ENCODE measurements at regions not wholly inside any gene's neighbourhood (a gene's known extent, or its start where the extent isn't known, plus 50 kb on each side); places are given as distances from the start of the nearest gene placed in this dataset.

DNA sequence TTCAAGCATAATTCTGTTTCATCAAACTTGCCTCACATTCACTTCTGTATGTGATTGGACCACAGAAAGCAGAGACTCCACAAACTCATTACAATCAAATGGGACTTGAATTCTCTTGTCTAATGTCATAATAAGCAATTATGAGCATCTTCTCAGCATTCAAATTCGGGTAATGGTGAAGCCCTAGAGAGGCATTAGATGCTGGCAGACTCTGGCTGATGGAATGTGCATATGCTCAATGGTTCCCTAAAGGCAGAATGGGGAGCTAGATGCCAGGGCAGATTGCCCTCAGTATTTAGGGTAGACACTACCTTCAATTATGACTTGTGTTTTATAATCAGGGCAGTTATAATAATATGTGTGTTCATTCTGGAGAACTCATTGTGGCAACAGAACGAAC is 127.9 kb downstream of the HDGFL1 start:
- H3K9me3 ChIP-seq (ENCODE audit: low read length): no peaks in the 10 kb centered on the region
- H3K79me2 ChIP-seq (replicated peaks; ENCODE audit: insufficient read depth, low read length): no peaks in the 10 kb centered on the region
- H4K20me1 ChIP-seq (ENCODE audit: insufficient read depth): no peaks in the 10 kb centered on the region
- no peaks in the 10 kb centered on the region for H3K9me2 ChIP-seq (ENCODE audit: insufficient read depth, low read length)
- TF ChIP-seq RAD21 (conservative IDR thresholded peaks at IDR 0.05) (no peak), EZH2 (IDR thresholded peaks at IDR 0.05; ENCODE audit: borderline replicate concordance, insufficient read depth, low read length, poor library complexity, severe bottlenecking) (no peak), TAF1 (IDR thresholded peaks at IDR 0.05; ENCODE audit: low read depth) (no peak), CTCF (IDR thresholded peaks at IDR 0.05; ENCODE audit: poor library complexity, severe bottlenecking) (no peak), REST (IDR thresholded peaks at IDR 0.05; ENCODE audit: borderline replicate concordance) (no peak), EP300 (conservative IDR thresholded peaks at IDR 0.05; ENCODE audit: poor library complexity, severe bottlenecking) (no peak), SMC3 (conservative IDR thresholded peaks at IDR 0.05; ENCODE audit: poor library complexity) (no peak)
- H3K27me3 ChIP-seq (ENCODE audit: insufficient read depth, low read depth, low read length): no peaks in the 10 kb centered on the region
- H3K27ac ChIP-seq (ENCODE audit: low read length): no peak overlapping the region
- H3K36me3 ChIP-seq (ENCODE audit: insufficient read depth, low read length): no peaks in the 10 kb centered on the region
- no peak overlapping the region for H3K9ac ChIP-seq (ENCODE audit: low read length)
- H2AFZ ChIP-seq (ENCODE audit: low read depth, low read length): no peak overlapping the region
- H3K4me2 ChIP-seq (ENCODE audit: low read length): no peak overlapping the region
- H3K4me3 ChIP-seq (ENCODE audit: low read length): no peak overlapping the region
- H3F3A ChIP-seq (ENCODE audit: insufficient read depth, low read length, poor library complexity, severe bottlenecking): no peaks in the 10 kb centered on the region

GRCh38 chr6:22699151-22699550 is 129.8 kb downstream of the HDGFL1 start:
- TF ChIP-seq EZH2 (IDR thresholded peaks at IDR 0.05; ENCODE audit: borderline replicate concordance, insufficient read depth, low read length, poor library complexity, severe bottlenecking): no peak
- no peak for TF ChIP-seq RAD21 (conservative IDR thresholded peaks at IDR 0.05)
- TF ChIP-seq EP300 (conservative IDR thresholded peaks at IDR 0.05; ENCODE audit: poor library complexity, severe bottlenecking): no peak
- no peak for TF ChIP-seq MXI1 (conservative IDR thresholded peaks at IDR 0.05; ENCODE audit: poor library complexity, severe bottlenecking)
- TF ChIP-seq REST (IDR thresholded peaks at IDR 0.05; ENCODE audit: borderline replicate concordance): no peak
- TF ChIP-seq CTCF (IDR thresholded peaks at IDR 0.05; ENCODE audit: poor library complexity, severe bottlenecking): no peak
- TF ChIP-seq POLR2AphosphoS5 (IDR thresholded peaks at IDR 0.05): no peak
- no peak for TF ChIP-seq TAF1 (IDR thresholded peaks at IDR 0.05; ENCODE audit: low read depth)
- no peak for TF ChIP-seq SMC3 (conservative IDR thresholded peaks at IDR 0.05; ENCODE audit: poor library complexity)
- Histone ChIP-seq H3K36me3 (ENCODE audit: insufficient read depth, low read length) (no peaks in the 10 kb centered on the region), H3K9me2 (ENCODE audit: insufficient read depth, low read length) (no peaks in the 10 kb centered on the region), H3K4me2 (ENCODE audit: low read length) (no peak overlapping the region), H3K79me2 (replicated peaks; ENCODE audit: insufficient read depth, low read length) (no peaks in the 10 kb centered on the region), H3K4me3 (ENCODE audit: low read length) (no peak overlapping the region), H2AFZ (ENCODE audit: low read depth, low read length) (no peak overlapping the region), H3K9me3 (ENCODE audit: low read length) (no peaks in the 10 kb centered on the region), H3K27me3 (ENCODE audit: insufficient read depth, low read depth, low read length) (no peaks in the 10 kb centered on the region), H3F3A (ENCODE audit: insufficient read depth, low read length, poor library complexity, severe bottlenecking) (no peaks in the 10 kb centered on the region), H3K27ac (ENCODE audit: low read length) (no peak overlapping the region), H3K9ac (ENCODE audit: low read length) (no peak overlapping the region), H4K20me1 (ENCODE audit: insufficient read depth) (no peaks in the 10 kb centered on the region)

All from neural cell (in vitro differentiated cells).